GM12801 (cell line): ENCODE measurements at regions not wholly inside any gene's neighbourhood (a gene's known extent, or its start where the extent isn't known, plus 50 kb on each side); places are given as distances from the start of the nearest gene placed in this dataset.

Experiments used
- TF ChIP-seq, protein P1 (sequence below): IDR thresholded peaks from one replicate; pipeline ENCODE4 v1.5.1; 2011; ENCODE audit warnings: control low read depth; ENCODE audit not compliant: insufficient read length; ENCODE audit errors: extremely low read depth

DNA sequence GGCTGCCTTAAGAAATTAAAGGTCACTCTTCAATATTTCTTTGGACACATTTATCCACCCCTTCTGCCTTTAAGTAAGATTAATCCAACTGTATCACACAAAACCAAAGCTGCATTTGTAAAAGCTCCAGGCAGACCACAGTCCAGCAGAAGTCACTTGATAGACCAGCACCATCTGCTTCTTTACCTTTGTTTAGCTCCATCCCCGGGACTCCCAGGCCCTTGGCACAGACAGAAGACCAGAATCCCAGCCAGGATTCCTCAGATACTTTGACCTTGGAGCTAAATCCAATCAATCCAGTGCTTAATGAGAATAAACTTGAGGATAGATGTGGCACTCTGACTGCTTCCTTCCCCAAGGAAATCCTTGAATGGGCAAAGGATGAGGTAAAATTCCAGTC, 333.1 kb upstream of the RASGEF1B start:
- TF ChIP-seq, protein P1, sequence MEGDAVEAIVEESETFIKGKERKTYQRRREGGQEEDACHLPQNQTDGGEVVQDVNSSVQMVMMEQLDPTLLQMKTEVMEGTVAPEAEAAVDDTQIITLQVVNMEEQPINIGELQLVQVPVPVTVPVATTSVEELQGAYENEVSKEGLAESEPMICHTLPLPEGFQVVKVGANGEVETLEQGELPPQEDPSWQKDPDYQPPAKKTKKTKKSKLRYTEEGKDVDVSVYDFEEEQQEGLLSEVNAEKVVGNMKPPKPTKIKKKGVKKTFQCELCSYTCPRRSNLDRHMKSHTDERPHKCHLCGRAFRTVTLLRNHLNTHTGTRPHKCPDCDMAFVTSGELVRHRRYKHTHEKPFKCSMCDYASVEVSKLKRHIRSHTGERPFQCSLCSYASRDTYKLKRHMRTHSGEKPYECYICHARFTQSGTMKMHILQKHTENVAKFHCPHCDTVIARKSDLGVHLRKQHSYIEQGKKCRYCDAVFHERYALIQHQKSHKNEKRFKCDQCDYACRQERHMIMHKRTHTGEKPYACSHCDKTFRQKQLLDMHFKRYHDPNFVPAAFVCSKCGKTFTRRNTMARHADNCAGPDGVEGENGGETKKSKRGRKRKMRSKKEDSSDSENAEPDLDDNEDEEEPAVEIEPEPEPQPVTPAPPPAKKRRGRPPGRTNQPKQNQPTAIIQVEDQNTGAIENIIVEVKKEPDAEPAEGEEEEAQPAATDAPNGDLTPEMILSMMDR: no peak

DNA sequence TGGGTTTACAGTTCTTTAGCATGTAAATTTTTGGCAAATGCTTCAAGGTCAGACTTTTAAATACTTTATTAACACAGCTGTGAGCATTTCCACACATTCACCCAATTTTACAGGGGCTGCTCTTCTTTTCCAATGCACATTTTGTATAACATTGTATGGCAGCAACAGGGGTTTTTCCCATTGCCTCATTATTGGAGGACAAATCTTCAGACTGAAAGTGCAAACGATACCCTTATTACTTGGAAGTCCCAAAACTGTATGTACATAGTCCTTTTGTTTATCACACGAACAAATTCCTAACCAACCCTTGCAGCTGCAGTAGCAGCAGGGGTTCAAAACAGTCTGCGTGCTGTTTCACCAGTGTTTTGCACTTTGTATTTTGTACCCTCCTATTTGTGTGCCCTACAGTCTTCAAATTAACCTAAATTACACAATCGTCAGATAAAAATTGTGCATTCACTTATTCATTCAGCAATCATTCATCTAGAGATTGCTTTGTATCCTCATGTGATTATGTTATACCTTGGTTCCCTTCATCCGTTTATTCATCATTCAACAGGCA, 330.7 kb upstream of the RASGEF1B start:
- TF ChIP-seq, protein P1: no peak

DNA sequence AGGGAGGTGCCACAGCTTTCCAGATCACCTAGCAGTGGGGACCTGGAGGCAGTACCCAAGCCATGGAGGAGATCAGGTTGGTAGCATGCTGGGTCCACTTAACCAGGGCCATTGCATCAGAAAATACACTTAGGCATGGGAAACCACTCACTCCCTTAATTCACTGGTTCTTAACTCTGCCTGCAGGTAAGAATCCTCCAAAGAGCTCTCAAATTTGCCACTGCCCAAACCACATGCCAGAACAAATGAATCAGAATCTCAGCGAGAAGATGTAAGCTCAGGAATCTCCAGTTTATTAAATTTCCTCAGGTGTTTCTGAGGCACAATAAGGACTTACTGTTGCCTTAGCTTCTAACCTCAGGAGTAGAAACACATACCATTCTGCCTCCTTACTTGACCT, 327.7 kb upstream of the RASGEF1B start:
- TF ChIP-seq, protein P1: no peak

DNA sequence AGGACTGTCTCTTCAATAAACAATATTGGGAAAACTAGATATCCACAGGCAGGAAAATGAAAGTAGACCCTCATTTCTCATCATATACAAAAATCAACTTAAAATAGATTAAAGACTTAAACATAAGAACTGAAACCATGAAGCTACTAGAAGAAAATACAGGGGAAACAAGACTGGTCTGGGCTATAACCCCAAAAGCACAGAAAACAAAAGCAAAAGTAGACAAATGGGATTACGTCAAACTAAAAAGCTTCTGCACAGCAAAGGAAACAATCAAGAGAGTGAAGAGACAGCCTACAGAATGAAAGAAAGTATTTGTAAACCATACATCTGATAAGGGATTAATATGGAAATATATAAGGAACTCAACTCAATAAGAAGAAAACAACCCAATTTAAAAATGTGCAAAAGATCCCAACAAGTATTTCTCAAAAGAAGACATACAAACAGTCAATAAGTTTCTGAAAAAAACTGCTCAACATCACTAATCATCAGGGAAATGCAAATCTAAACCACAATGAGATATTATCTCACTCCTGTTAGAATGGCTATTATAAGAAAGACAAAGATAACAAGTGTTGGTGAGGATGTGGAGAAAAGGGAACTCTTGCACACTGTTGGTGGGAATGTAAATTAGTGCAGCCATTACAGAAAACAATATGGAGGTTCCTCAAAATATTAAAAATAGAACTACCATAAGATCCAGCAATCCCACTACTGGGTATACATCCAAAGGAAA, 325.3 kb upstream of the RASGEF1B start:
- TF ChIP-seq, protein P1: no peak

DNA sequence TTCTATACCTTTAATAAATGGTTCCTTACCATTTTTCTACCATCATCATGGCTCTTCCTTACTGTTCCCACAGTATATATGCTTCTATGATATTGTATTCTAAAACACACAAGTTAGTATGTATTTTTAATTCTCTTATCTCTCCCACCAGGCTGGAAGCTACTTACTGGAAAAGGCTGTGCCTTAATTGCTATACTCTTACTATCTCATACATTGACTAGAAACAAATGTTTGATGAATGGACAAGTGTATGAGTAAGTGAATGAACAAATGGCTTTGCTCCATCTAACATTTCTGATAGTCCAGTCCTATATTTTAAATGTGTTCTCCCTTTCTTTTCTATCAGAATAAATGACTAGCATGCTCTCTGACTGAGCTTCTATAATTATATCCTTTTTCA, 320.8 kb upstream of the RASGEF1B start:
- TF ChIP-seq, protein P1: no peak

DNA sequence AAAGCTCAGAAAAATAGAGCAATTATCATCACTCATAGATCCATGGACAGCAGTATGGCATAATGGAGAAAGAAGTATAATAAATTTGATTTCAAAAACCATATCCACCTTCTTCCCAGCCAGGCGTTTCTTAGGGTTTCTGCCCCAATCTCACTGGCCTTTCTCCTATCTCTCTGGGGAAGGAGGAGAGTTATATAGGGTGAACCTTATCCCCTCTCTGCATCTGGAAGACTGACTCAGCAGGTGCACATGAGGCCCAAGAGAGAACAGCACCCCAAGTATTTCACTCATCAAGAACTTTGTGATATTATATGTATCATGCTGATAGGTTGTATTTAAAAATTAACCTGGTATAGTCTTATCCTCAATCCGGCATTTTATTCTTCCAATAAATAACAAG, 318.8 kb upstream of the RASGEF1B start:
- TF ChIP-seq, protein P1: no peak

GRCh38 chr4:81789741-81790399, 318.2 kb upstream of the RASGEF1B start:
- TF ChIP-seq, protein P1: no peak
